Endothelial cell (in vitro differentiated cells): ENCODE measurements at regions not wholly inside any gene's neighbourhood (a gene's known extent, or its start where the extent isn't known, plus 50 kb on each side); places are given as distances from the start of the nearest gene placed in this dataset.
"Not testable (repeated sequence)": the region's sequence is repeated elsewhere in the genome, so short reads cannot be mapped to it uniquely, and the experiment has no call there.

ENCODE experiments used
- DNase-seq: peaks from one replicate; pipeline ENCODE4 v3.0.0; 2021; ENCODE audit warnings: low spot score
- H3K27ac Mint-ChIP-seq: one replicate; pipeline ENCODE4 v1.8.0; 2021; ENCODE audit warnings: mixed read lengths, inconsistent platforms; ENCODE audit not compliant: unreplicated experiment
- H3K27me3 Mint-ChIP-seq: one replicate; pipeline ENCODE4 v1.8.0; 2021; ENCODE audit warnings: mild to moderate bottlenecking, moderate library complexity, mixed read lengths, inconsistent platforms; ENCODE audit not compliant: unreplicated experiment
- H3K36me3 Mint-ChIP-seq: one replicate; pipeline ENCODE4 v1.8.0; 2021; ENCODE audit warnings: mild to moderate bottlenecking, low read depth, mixed read lengths, inconsistent platforms; ENCODE audit not compliant: unreplicated experiment
- H3K4me1 Mint-ChIP-seq: one replicate; pipeline ENCODE4 v1.8.0; 2021; ENCODE audit warnings: mild to moderate bottlenecking, mixed read lengths, inconsistent platforms; ENCODE audit not compliant: unreplicated experiment
- H3K4me3 Mint-ChIP-seq: one replicate; pipeline ENCODE4 v1.8.0; 2021; ENCODE audit warnings: mild to moderate bottlenecking, mixed read lengths, inconsistent platforms; ENCODE audit not compliant: unreplicated experiment
- H3K9me3 Mint-ChIP-seq: one replicate; pipeline ENCODE4 v1.8.0; 2021; ENCODE audit warnings: mixed read lengths, inconsistent platforms; ENCODE audit not compliant: unreplicated experiment
- CTCF ChIP-seq: fragments of 200-600 bp; sonication (generic); IDR thresholded peaks from one replicate; pipeline ENCODE4 v1.5.0; 2021; ENCODE audit warnings: antibody characterized with exemption; ENCODE audit not compliant: unreplicated experiment

GRCh38 chr4:128536746-128537145, 249.1 kb upstream of the PGRMC2 start:
- Mint-ChIP-seq H3K4me1 (peaks cover 5% of the 10 kb centered on the region), H3K27me3 (peaks cover 1% of the 10 kb centered on the region), H3K4me3 (no peak overlapping the region), H3K9me3 (no peaks in the 10 kb centered on the region), H3K27ac (no peak overlapping the region), H3K36me3 (no peaks in the 10 kb centered on the region)
- TF ChIP-seq CTCF = no peak
- no peak for DNase-seq

GRCh38 chr4:128535510-128535909, 247.9 kb upstream of the PGRMC2 start:
- not testable (repeated sequence) for H3K4me1 Mint-ChIP-seq, H3K27me3 Mint-ChIP-seq, DNase-seq, H3K36me3 Mint-ChIP-seq, H3K27ac Mint-ChIP-seq, H3K4me3 Mint-ChIP-seq, H3K9me3 Mint-ChIP-seq

GRCh38 chr4:128528793-128529553, 241.4 kb upstream of the PGRMC2 start:
- Mint-ChIP-seq H3K9me3 (no peaks in the 10 kb centered on the region), H3K27ac (peak overlapping the region; percentile 10), H3K27me3 (peaks cover 2% of the 10 kb centered on the region), H3K4me1 (peaks cover 9% of the 10 kb centered on the region), H3K36me3 (no peaks in the 10 kb centered on the region), H3K4me3 (no peak overlapping the region)
- no peak for DNase-seq
- no peak for TF ChIP-seq CTCF

GRCh38 chr4:128527946-128528576, 240.4 kb upstream of the PGRMC2 start:
- H3K27ac Mint-ChIP-seq = no peak overlapping the region
- H3K9me3 Mint-ChIP-seq = no peaks in the 10 kb centered on the region
- DNase-seq = no peak
- H3K27me3 Mint-ChIP-seq = peaks cover 2% of the 10 kb centered on the region
- TF ChIP-seq CTCF = no peak
- no peaks in the 10 kb centered on the region for H3K36me3 Mint-ChIP-seq
- no peak overlapping the region for H3K4me3 Mint-ChIP-seq
- H3K4me1 Mint-ChIP-seq = peaks cover 9% of the 10 kb centered on the region

GRCh38 chr4:128527351-128527750, 239.7 kb upstream of the PGRMC2 start:
- Mint-ChIP-seq H3K4me1 (peaks cover 12% of the 10 kb centered on the region), H3K36me3 (no peaks in the 10 kb centered on the region), H3K27me3 (peaks cover 2% of the 10 kb centered on the region), H3K4me3 (no peak overlapping the region), H3K9me3 (no peaks in the 10 kb centered on the region), H3K27ac (no peak overlapping the region)
- DNase-seq = no peak
- no peak for TF ChIP-seq CTCF
